Ishikawa (cell line): ENCODE measurements at regions not wholly inside any gene's neighbourhood (a gene's known extent, or its start where the extent isn't known, plus 50 kb on each side); places are given as distances from the start of the nearest gene placed in this dataset.
A peak's percentile ranks its signal among the peaks of the same experiment; 100 is the strongest.

Experiments used
- CEBPB ChIP-seq: IDR thresholded peaks from 2 replicates; pipeline ENCODE4 v1.6.1; 2012
- CREB1 ChIP-seq: IDR thresholded peaks from 2 replicates; pipeline ENCODE4 v1.6.1; 2012; ENCODE audit warnings: low read depth
- EGR1 ChIP-seq: IDR thresholded peaks from 2 replicates; pipeline ENCODE4 v1.6.1; 2012
- EP300 ChIP-seq: IDR thresholded peaks from 2 replicates; pipeline ENCODE4 v1.6.1; 2012; ENCODE audit warnings: borderline replicate concordance
- FOXM1 ChIP-seq: IDR thresholded peaks from 2 replicates; pipeline ENCODE4 v1.6.1; 2012; ENCODE audit warnings: low read depth, borderline replicate concordance
- NFIC ChIP-seq: IDR thresholded peaks from 2 replicates; pipeline ENCODE4 v1.6.1; 2012
- RAD21 ChIP-seq: IDR thresholded peaks from 2 replicates; pipeline ENCODE4 v1.6.1; 2012; ENCODE audit warnings: low read depth
- TAF1 ChIP-seq: IDR thresholded peaks from 2 replicates; pipeline ENCODE4 v1.6.1; 2012; ENCODE audit warnings: low read depth, mild to moderate bottlenecking
- TCF12 ChIP-seq: IDR thresholded peaks from 2 replicates; pipeline ENCODE4 v1.6.1; 2012; ENCODE audit warnings: low read depth
- TEAD4 ChIP-seq: IDR thresholded peaks from 2 replicates; pipeline ENCODE4 v1.6.1; 2012
- YY1 ChIP-seq: IDR thresholded peaks from 2 replicates; pipeline ENCODE4 v1.6.1; 2012; ENCODE audit warnings: low read depth
- ZBTB7A ChIP-seq: IDR thresholded peaks from 2 replicates; pipeline ENCODE4 v1.6.1; 2012; ENCODE audit warnings: low read depth
- TF ChIP-seq, protein P1 (sequence below): IDR thresholded peaks from 2 replicates; pipeline ENCODE4 v1.6.1; 2012
- TF ChIP-seq, protein P2 (sequence below): IDR thresholded peaks from 2 replicates; pipeline ENCODE4 v1.6.1; 2012; ENCODE audit warnings: low read depth, mild to moderate bottlenecking
- TF ChIP-seq, protein P3 (sequence below): IDR thresholded peaks from 2 replicates; pipeline ENCODE4 v1.6.1; 2012

DNA sequence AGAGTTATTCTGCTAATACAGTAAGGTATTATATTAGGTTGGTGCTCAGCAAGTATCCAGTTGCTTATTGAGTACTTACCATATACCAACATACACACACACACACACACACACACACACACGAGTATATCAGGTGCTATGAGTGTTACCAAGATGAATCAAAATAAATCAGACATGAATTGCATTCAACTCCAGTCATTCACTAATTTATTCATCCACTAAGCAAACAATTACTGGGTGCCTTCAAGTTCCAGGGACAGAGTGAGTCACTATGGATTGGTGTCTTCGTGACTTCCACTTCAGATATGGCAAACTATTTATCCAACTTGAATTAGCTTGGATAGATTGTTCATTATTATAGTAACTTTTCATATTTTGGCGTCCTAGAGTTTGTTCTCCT, 140.7 kb upstream of the SLC44A1 start:
- no peak for TF ChIP-seq TEAD4
- TF ChIP-seq, protein P1, sequence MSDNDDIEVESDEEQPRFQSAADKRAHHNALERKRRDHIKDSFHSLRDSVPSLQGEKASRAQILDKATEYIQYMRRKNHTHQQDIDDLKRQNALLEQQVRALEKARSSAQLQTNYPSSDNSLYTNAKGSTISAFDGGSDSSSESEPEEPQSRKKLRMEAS: no peak
- TF ChIP-seq, protein P2, sequence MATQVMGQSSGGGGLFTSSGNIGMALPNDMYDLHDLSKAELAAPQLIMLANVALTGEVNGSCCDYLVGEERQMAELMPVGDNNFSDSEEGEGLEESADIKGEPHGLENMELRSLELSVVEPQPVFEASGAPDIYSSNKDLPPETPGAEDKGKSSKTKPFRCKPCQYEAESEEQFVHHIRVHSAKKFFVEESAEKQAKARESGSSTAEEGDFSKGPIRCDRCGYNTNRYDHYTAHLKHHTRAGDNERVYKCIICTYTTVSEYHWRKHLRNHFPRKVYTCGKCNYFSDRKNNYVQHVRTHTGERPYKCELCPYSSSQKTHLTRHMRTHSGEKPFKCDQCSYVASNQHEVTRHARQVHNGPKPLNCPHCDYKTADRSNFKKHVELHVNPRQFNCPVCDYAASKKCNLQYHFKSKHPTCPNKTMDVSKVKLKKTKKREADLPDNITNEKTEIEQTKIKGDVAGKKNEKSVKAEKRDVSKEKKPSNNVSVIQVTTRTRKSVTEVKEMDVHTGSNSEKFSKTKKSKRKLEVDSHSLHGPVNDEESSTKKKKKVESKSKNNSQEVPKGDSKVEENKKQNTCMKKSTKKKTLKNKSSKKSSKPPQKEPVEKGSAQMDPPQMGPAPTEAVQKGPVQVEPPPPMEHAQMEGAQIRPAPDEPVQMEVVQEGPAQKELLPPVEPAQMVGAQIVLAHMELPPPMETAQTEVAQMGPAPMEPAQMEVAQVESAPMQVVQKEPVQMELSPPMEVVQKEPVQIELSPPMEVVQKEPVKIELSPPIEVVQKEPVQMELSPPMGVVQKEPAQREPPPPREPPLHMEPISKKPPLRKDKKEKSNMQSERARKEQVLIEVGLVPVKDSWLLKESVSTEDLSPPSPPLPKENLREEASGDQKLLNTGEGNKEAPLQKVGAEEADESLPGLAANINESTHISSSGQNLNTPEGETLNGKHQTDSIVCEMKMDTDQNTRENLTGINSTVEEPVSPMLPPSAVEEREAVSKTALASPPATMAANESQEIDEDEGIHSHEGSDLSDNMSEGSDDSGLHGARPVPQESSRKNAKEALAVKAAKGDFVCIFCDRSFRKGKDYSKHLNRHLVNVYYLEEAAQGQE: no peak
- TF ChIP-seq NFIC: no peak
- TF ChIP-seq YY1: no peak
- TF ChIP-seq CREB1: no peak
- TF ChIP-seq EP300: no peak
- TF ChIP-seq TCF12: no peak
- TF ChIP-seq CEBPB: no peak
- no peak for TF ChIP-seq FOXM1
- no peak for TF ChIP-seq EGR1
- TF ChIP-seq, protein P3, sequence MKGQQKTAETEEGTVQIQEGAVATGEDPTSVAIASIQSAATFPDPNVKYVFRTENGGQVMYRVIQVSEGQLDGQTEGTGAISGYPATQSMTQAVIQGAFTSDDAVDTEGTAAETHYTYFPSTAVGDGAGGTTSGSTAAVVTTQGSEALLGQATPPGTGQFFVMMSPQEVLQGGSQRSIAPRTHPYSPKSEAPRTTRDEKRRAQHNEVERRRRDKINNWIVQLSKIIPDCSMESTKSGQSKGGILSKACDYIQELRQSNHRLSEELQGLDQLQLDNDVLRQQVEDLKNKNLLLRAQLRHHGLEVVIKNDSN: no peak
- TF ChIP-seq ZBTB7A: no peak

DNA sequence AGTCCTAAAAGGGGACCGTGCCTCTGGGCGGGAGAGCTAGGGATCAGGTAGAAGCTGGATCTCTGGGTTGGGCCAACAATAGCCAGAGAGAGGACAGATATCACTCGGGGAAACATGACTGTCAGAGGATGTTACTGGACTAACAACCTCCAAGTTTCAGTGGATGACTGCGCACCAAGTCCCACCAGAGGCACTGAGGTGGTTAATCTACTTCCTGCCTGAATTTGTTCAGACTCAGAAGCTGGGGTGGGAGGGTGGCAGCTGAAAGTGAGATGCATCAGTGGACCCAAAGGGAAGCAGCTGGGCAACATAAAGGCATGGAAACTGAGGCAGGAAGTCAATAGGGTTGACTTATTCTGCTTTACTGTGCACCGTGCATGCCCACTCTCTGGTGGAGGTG, 130.1 kb upstream of the SLC44A1 start:
- TF ChIP-seq, protein P1: no peak
- TF ChIP-seq TEAD4 (no peak), YY1 (no peak), EP300 (no peak), TCF12 (no peak), EGR1 (no peak), FOXM1 (no peak), RAD21 (no peak), NFIC (no peak), CEBPB (no peak)

DNA sequence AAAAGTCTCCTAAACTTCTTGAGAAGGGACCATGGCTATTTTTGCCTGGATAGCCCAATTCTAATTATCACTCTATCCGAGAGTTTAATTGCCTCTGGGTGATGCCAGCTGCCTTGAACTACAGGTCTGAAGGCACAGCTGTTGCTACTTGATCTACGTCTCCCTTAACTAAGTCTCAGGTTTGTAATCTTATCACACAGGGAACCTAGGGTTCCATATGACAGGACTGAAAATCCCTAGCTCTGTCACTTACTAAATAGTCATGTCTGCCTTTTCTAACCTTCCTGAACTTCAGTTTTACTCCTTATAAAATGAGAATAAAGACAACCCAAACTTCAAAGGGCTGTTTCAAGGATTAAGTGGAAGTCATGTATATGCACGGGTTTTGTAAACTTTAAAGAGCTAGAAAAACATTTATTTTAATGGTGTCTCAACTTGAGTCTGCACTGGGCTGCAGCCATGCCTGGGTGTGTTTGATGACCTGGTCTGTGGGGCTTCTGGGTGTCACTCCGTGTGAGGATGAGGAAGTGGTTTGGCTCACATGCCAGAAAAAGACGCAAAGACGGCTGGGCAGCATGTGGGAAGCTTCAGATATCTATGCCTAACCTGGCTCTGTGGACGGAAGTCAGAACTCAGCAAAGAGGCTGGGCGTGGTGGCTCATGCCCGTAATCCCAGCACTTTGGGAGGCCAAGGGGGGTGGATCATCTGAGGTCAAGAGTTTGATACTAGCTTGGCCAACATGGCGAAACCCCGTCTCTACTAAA, 129.3 kb upstream of the SLC44A1 start:
- TF ChIP-seq TCF12 (no peak), YY1 (no peak), CEBPB (no peak), EP300 (no peak), CREB1 (no peak)

DNA sequence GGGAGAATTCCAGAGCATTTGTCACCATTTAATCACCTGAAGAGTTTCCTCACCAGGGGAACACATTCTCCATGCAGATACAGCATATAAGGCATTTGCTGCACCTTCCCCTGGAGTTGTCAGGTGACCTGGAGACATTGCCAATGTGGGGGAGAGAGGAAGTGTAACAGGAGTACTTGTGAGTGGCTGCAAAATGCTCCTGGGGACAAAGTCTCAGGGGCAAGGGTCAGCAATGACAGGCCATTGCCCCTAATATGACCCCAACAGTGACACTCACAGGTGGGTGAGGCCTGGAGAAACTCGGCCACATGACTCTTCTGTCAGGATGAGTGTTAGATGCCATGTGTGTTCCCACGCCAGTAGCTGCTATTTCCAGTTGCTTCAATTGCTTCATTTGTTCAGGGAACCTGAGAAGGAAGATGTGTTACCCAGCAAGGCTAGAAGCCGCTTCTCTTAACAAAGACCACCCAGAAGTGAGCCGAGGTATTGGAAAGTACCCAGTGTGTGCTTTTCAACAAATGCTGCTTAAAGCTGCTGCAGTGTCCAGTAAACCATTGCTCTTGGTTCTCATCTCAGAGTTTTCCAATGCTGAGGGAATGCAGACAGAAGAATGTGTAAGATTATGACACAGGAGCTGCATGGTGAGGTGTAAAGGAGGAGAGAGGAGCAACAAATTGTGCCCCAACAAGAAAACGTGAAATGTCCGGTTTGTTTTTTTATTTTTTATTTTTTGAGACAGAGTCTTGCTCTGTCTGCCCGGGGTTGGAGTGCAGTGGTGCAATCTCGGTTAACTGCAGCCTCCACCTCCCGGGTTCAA, 128.2 kb upstream of the SLC44A1 start:
- TF ChIP-seq, protein P1: no peak
- TF ChIP-seq, protein P3: peak; percentile 53

DNA sequence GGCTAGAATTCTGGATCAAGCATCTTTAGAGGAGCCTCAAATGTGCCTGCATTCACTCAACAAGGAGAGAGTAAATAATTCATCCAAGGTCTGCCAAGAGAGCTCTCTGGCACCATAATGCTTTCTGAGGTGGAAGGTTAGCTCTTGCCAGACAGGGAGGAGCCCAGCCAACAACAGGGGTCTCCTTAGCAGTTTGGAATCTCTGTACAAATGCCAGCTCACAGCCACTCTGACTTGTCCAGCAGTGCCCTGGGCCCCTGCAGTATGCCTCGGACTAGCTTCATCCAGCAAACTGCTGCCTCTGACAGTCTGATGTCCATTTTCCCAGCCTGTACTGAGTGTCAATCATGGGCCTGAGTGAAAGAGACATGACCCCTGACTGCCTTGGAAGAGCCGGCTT, 127.2 kb upstream of the SLC44A1 start:
- TF ChIP-seq YY1: no peak
- no peak for TF ChIP-seq TAF1
- TF ChIP-seq, protein P3: no peak
- no peak for TF ChIP-seq CEBPB
- TF ChIP-seq EP300: no peak
- TF ChIP-seq, protein P2: no peak
- TF ChIP-seq EGR1: no peak
- TF ChIP-seq, protein P1: no peak
- no peak for TF ChIP-seq ZBTB7A
- TF ChIP-seq NFIC: no peak
- TF ChIP-seq TCF12: no peak
- TF ChIP-seq CREB1: no peak
